Panc1 (cell line): ENCODE measurements at regions not wholly inside any gene's neighbourhood (a gene's known extent, or its start where the extent isn't known, plus 50 kb on each side); places are given as distances from the start of the nearest gene placed in this dataset.

Source experiments
- ATAC-seq: fragments of 200-7000 bp; cut with Tn5 transposase; 2 replicates; pipeline ENCODE4 v1.9.1; 2020; ENCODE audit warnings: mild to moderate bottlenecking, moderate library complexity
- BruUV-seq: library from RNA; stranded (reverse); fragments of 400-500 nt; replicated peaks from 2 replicates; lab custom pipeline; 2021; lab: Mats Ljungman, UMichigan
- CTCF ChIA-PET: fragments of 300-600 bp; sonication (Branson Sonifier 250); formaldehyde crosslinking; loops from one replicate; lab custom pipeline; 2022; ENCODE audit warnings: antibody characterized with exemption; lab: Charles Lee
- POLR2A ChIA-PET: fragments of 300-600 bp; sonication (Branson Sonifier 250); formaldehyde crosslinking; loops from one replicate; lab custom pipeline; 2022; ENCODE audit warnings: antibody characterized with exemption; lab: Charles Lee
- DNase-seq: peaks from one replicate; pipeline ENCODE4 v3.0.0-alpha.2; 2010; ENCODE audit warnings: low read depth, low spot score
- H3K27ac ChIP-seq: 2 replicates; pipeline ENCODE4 v1.5.1; 2011; ENCODE audit warnings: mild to moderate bottlenecking, low read length, inconsistent platforms
- H3K27me3 ChIP-seq: fragments of 200-500 bp; sonication (Bioruptor generic); 2 replicates; pipeline ENCODE4 v1.6.0; 2014; ENCODE audit warnings: low read length, inconsistent platforms; ENCODE audit not compliant: control insufficient read depth, insufficient read depth
- H3K36me3 ChIP-seq: fragments of 200-500 bp; sonication (Bioruptor generic); 2 replicates; pipeline ENCODE4 v1.5.1; 2014; ENCODE audit warnings: inconsistent platforms, mild to moderate bottlenecking, low read length, moderate library complexity; ENCODE audit not compliant: control insufficient read depth, insufficient read depth
- H3K4me1 ChIP-seq: 2 replicates; pipeline ENCODE4 v1.5.1; 2011; ENCODE audit warnings: inconsistent platforms, mild to moderate bottlenecking, low read length, moderate library complexity; ENCODE audit not compliant: control insufficient read depth, insufficient read depth
- H3K4me3 ChIP-seq, 2 experiments: 2 replicates each; pipeline ENCODE4 v1.5.1; 2011 to 2012; ENCODE audit warnings: low read depth in 2 of 2, low read length in 2 of 2, mild to moderate bottlenecking in 2 of 2, inconsistent platforms in 1 of 2, moderate library complexity in 1 of 2
- H3K9me3 ChIP-seq: fragments of 200-500 bp; sonication (Bioruptor generic); 2 replicates; pipeline ENCODE4 v1.5.1; 2014; ENCODE audit warnings: low read depth, mild to moderate bottlenecking, inconsistent platforms, low read length, moderate library complexity; ENCODE audit not compliant: control insufficient read depth, insufficient read depth
- CTCF ChIP-seq: fragments of 450-650 bp; IDR thresholded peaks from 2 replicates; pipeline ENCODE4 v1.5.1; 2017; ENCODE audit warnings: mild to moderate bottlenecking
- POLR2AphosphoS5 ChIP-seq: IDR thresholded peaks from 2 replicates; pipeline ENCODE4 v1.6.1; 2012; ENCODE audit warnings: mild to moderate bottlenecking, low read depth, low read length, moderate library complexity
- REST ChIP-seq, 2 experiments: IDR thresholded peaks; 2 replicates each; pipeline ENCODE4 v1.6.1; 2011 to 2012; ENCODE audit warnings: low read depth in 2 of 2, control low read depth in 1 of 2, low read length in 1 of 2, mild to moderate bottlenecking in 1 of 2, moderate library complexity in 1 of 2; ENCODE audit not compliant: insufficient read depth in 1 of 2
- SIN3A ChIP-seq: IDR thresholded peaks from 2 replicates; pipeline ENCODE4 v1.6.1; 2012; ENCODE audit warnings: low read depth, mild to moderate bottlenecking, low read length, moderate library complexity, borderline replicate concordance; ENCODE audit not compliant: insufficient read depth
- TCF7L2 ChIP-seq: IDR thresholded peaks from 2 replicates; pipeline ENCODE4 v1.6.1; 2011; ENCODE audit warnings: mild to moderate bottlenecking, low read depth, low read length, inconsistent platforms
- in situ Hi-C: cut with HindIII; loops from 2 replicates; pipeline ENCODE4 v1.10.0; 2016; ENCODE audit warnings: low sequenced_read_pairs, low pct_unique_long_range_greater_than_20kb
- intact Hi-C: fragments of 100-400 bp; cut with micrococcal nuclease; formaldehyde crosslinking; loops from one replicate; pipeline ENCODE4 v1.10.0; 2022; ENCODE audit not compliant: unreplicated experiment

GRCh38 chr12:127565241-127565640, 701.7 kb upstream of the TMEM132C start:
- ATAC-seq (no peak), DNase-seq (no peak)
- BruUV-seq = no TSS peak
- no peaks in the 10 kb centered on the region for H3K9me3 ChIP-seq
- no peak for TF ChIP-seq TCF7L2
- intact Hi-C loops = no loop called here
- H3K27me3 ChIP-seq = no peaks in the 10 kb centered on the region
- no peak overlapping the region for H3K4me3 ChIP-seq
- H3K4me1 ChIP-seq = no peaks in the 10 kb centered on the region
- POLR2A ChIA-PET = no interaction called here
- H3K27ac ChIP-seq = no peak overlapping the region
- in situ Hi-C loops = no loop called here
- CTCF ChIA-PET = no interaction called here
- no peaks in the 10 kb centered on the region for H3K36me3 ChIP-seq

- Histone ChIP-seq H3K27me3 (no peaks in the 10 kb centered on the region), H3K27ac (no peak overlapping the region), H3K36me3 (no peaks in the 10 kb centered on the region), H3K4me3 (no peak overlapping the region), H3K9me3 (no peaks in the 10 kb centered on the region), H3K4me1 (no peaks in the 10 kb centered on the region)
- TF ChIP-seq SIN3A = no peak
- TF ChIP-seq REST (IDR thresholded peaks at IDR 0.05; ENCODE audit: insufficient read depth in 1 of 2, low read depth in 2 of 2, low read length in 1 of 2) = no peak
- TF ChIP-seq TCF7L2 = no peak
- no peak for TF ChIP-seq CTCF
- no peak for TF ChIP-seq POLR2AphosphoS5
- in situ Hi-C loops = no loop called here
- ChIA-PET CTCF (no interaction called here), POLR2A (no interaction called here)
- BruUV-seq = no TSS peak
- intact Hi-C loops = no loop called here
- DNase-seq = no peak
- ATAC-seq = no peak
Observed at GRCh38 chr12:127567531-127567930, 699.4 kb upstream of the TMEM132C start.

- Histone ChIP-seq H3K4me3 (no peak overlapping the region), H3K27me3 (no peaks in the 10 kb centered on the region), H3K36me3 (no peaks in the 10 kb centered on the region), H3K4me1 (no peaks in the 10 kb centered on the region), H3K9me3 (no peaks in the 10 kb centered on the region), H3K27ac (no peak overlapping the region)
- POLR2A ChIA-PET = no interaction called here
- CTCF ChIA-PET = no interaction called here
- in situ Hi-C loops (no loop called here), intact Hi-C loops (no loop called here)
- TF ChIP-seq CTCF (no peak), SIN3A (no peak), POLR2AphosphoS5 (no peak), TCF7L2 (no peak), REST (IDR thresholded peaks at IDR 0.05; ENCODE audit: insufficient read depth in 1 of 2, low read depth in 2 of 2, low read length in 1 of 2) (no peak)
- ATAC-seq = no peak
- no peak for DNase-seq
- no TSS peak for BruUV-seq
Observed at GRCh38 chr12:127570387-127570786, 696.6 kb upstream of the TMEM132C start.
